GM18508 (cell line): ENCODE measurements at regions not wholly inside any gene's neighbourhood (a gene's known extent, or its start where the extent isn't known, plus 50 kb on each side); places are given as distances from the start of the nearest gene placed in this dataset.

Experiments
- ATAC-seq: cut with Tn5 transposase; IDR thresholded peaks from one replicate; pipeline ENCODE4 v1.9.1; 2021; ENCODE audit warnings: moderate number of reproducible peaks; ENCODE audit not compliant: insufficient read depth, unreplicated experiment

- no peak for ATAC-seq
Observed at GRCh38 chr7:121810831-121811672, 61.9 kb upstream of the PTPRZ1 start.

GRCh38 chr7:121807078-121807477 is 65.9 kb upstream of the PTPRZ1 start:
- ATAC-seq: no peak

- no peak for ATAC-seq
Observed at GRCh38 chr7:121803039-121803438, 69.9 kb upstream of the PTPRZ1 start.

- ATAC-seq: no peak
Observed at GRCh38 chr7:121800916-121801675, 71.9 kb upstream of the PTPRZ1 start.

- no peak for ATAC-seq
Observed at GRCh38 chr7:121798896-121799295, 74.1 kb upstream of the PTPRZ1 start.

- no peak for ATAC-seq
Observed at GRCh38 chr7:121798453-121798840, 74.5 kb upstream of the PTPRZ1 start.

GRCh38 chr7:121797657-121798452 is 75.1 kb upstream of the PTPRZ1 start:
- ATAC-seq: no peak

GRCh38 chr7:121796936-121797656 is 75.9 kb upstream of the PTPRZ1 start:
- ATAC-seq: no peak

GRCh38 chr7:121796381-121796780 is 76.6 kb upstream of the PTPRZ1 start:
- no peak for ATAC-seq

- no peak for ATAC-seq
Observed at GRCh38 chr7:121795736-121796135, 77.2 kb upstream of the PTPRZ1 start.

- ATAC-seq: no peak
Observed at GRCh38 chr7:121793716-121794115, 79.2 kb upstream of the PTPRZ1 start.

- ATAC-seq: no peak
Observed at GRCh38 chr7:121777672-121778071, 95.3 kb upstream of the PTPRZ1 start.

- no peak for ATAC-seq
Observed at GRCh38 chr7:121774563-121774962, 98.4 kb upstream of the PTPRZ1 start.

GRCh38 chr7:121766676-121767075 is 106.3 kb upstream of the PTPRZ1 start:
- no peak for ATAC-seq

- no peak for ATAC-seq
Observed at GRCh38 chr7:121761399-121761798, 111.6 kb upstream of the PTPRZ1 start.

- ATAC-seq: no peak
Observed at GRCh38 chr7:121755818-121756552, 117.0 kb upstream of the PTPRZ1 start.

GRCh38 chr7:121755286-121755685 is 117.7 kb upstream of the PTPRZ1 start:
- ATAC-seq: no peak

- ATAC-seq: no peak
Observed at GRCh38 chr7:121753944-121754343, 119.0 kb upstream of the PTPRZ1 start.

- ATAC-seq: no peak
Observed at GRCh38 chr7:121752706-121753105, 120.3 kb upstream of the PTPRZ1 start.

- ATAC-seq: no peak
Observed at GRCh38 chr7:121748546-121748945, 124.4 kb upstream of the PTPRZ1 start.
